Stimulated activated CD4-positive, alpha-beta T cell treated with anti-CD3 and anti-CD28 coated beads, Interleukin-4, amount 100 ng/mL, for 4 hours (primary cell): ENCODE measurements at regions not wholly inside any gene's neighbourhood (a gene's known extent, or its start where the extent isn't known, plus 50 kb on each side); places are given as distances from the start of the nearest gene placed in this dataset.

Experiments used
- DNase-seq, 2 experiments: peaks; one replicate each; pipeline ENCODE4 v3.0.0-alpha.2; 2020

GRCh38 chr2:2843969-2844548, 513.0 kb upstream of the MYT1L start:
- DNase-seq, result no peak

- DNase-seq, result no peak
Measured at GRCh38 chr2:2842466-2842865, 511.4 kb upstream of the MYT1L start.

- no peak for DNase-seq
Measured at GRCh38 chr2:2840681-2841300, 509.7 kb upstream of the MYT1L start.

- no peak for DNase-seq
Measured at GRCh38 chr2:2839782-2840531, 508.9 kb upstream of the MYT1L start.

- no peak for DNase-seq
Measured at GRCh38 chr2:2839393-2839781, 508.3 kb upstream of the MYT1L start.

DNA sequence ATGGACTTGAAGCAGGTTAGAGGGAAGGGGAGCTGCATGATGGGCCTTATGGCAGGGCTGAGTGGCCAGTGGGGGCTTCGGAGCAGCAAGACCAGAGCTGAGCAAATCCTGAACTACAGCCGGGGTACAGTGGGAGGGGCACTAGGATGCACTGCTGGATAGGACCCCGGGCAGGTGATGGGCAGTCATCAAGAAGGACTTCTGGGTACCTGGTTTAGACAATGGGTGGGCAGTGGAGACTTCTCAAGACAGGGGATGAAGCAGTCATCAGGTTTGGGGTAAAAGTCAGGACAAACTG, 507.4 kb upstream of the MYT1L start:
- no peak for DNase-seq

DNA sequence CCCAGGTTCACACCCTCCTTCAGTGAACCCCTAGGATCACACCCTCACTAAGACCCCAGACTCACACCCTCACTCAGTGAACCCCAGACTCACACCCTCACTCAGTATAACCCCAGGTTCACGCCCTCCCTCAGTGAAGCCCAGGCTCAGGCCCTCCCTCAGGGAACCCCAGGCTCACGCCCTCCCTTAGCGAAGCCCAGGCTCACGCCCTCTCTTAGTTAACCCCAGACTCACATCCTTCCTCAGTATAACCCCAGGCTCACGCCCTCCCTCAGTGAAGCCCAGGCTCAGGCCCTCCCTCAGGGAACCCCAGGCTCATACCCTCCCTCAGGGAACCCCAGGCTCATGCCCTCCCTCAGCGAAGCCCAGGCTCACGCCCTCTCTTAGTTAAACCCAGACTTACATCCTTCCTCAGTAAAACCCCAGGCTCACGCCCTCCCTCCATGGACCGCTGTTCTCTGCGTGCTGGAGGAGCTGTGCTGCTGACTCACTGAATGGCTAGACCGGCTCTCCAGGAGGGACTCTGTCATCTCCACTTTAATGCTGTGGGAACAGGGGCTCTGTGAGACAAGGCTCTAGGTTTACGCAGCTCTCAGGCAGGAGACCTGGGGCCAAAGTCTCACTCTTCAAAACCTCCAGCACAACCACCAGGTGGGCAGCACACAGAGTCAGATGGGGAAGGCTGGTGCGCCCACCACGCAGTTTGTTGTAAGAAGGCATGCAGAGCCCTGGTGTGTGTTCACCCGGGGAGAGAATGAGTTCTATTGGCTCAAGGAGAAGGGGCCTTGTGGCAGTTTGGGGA, 506.9 kb upstream of the MYT1L start:
- no peak for DNase-seq

DNA sequence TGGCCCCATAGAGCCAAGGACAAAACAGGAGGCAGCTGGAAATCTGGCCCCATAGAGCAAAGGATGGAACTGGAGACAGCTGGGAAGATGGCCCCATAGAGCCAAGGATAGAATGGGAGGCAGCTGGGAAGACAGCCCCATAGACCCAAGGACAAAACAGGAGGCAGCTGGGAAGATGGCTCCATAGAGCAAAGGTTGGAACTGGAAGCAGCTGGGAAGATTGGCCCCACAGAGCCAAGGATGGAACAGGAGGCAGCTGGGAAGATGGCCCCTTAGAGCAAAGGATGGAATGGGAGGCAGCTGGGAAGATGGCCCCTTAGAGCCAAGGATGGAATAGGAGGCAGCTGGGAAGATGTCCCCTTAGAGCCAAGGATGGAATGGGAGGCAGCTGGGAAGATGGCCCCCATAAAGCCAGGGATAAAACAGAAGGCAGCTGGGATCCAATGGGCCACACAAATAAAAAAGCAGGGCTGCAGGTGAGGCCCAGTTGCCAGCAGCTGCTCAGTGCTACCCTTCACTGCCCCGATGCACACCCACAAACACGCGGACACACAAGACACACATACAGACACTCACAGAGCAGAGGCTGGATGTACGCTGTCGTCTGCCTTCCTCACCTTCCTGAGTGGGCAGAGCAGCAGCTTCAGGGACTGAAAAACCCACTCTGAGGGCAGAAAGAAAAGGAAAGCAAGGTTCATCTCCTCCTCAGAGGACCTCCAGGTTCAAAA, 505.4 kb upstream of the MYT1L start:
- no peak for DNase-seq

- no peak for DNase-seq
Measured at GRCh38 chr2:2834516-2835254, 503.6 kb upstream of the MYT1L start.

DNA sequence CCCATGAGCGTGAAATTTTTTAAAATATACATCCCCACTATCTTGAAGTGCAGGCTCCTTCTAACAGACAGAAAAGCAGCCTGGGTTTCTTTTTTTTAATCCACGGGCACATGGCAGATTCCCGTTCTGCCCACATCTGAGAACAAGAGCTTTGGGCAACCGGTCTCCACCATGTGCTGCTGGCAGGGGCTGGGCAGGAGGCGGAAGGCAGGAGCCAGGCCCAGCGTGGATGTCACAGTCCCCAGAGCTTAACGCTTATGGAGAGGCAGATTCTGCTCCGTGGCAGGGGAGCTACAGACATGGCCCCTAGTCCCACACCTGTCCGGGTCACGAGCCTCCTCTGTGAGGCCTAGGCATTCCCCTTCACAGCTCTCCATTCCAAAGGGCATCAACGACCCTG, 503.0 kb upstream of the MYT1L start:
- DNase-seq, result no peak

DNA sequence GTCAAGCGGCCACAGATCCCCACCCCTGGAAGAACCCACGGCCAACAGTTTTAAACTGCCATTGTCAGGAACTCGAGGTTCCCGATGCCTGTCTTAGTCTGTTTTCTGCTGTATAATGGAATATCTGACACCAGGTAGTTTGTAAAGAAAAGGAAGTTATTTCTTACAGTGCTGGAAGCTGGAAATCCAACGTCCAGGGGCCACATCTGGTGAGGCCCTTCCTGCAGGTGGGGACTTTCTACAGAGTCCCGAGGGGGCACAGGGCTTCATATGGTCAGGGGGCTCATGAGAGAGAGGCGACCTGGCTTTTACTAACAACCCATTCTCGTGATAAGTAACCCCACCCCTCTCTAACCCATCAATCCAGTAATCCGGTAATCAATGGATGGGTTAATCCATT, 501.6 kb upstream of the MYT1L start:
- no peak for DNase-seq

- no peak for DNase-seq
Measured at GRCh38 chr2:2831633-2832032, 500.6 kb upstream of the MYT1L start.

DNA sequence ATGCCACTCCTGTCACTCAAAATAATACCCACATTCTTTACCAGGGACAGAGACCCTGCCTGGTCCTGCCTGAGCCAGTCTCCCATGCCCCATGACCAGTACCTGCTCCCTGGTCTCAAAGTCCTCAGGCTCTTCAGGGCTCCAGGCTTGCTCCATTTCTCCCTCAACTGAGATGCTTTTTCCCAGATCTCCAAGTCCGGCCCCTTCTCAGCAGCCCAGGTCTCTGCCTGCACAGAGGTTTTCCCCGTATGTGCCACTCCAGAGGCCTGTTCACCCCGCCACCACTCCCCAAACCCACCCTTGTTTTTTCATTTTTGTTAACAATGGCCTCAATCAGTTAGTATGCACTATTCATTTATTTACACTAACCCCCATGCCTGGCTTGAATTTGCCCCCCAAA, 499.5 kb upstream of the MYT1L start:
- no peak for DNase-seq

GRCh38 chr2:2828774-2829368, 497.8 kb upstream of the MYT1L start:
- no peak for DNase-seq

- DNase-seq, result no peak
Measured at GRCh38 chr2:2827761-2828221, 496.7 kb upstream of the MYT1L start.

- no peak for DNase-seq
Measured at GRCh38 chr2:2827046-2827636, 496.1 kb upstream of the MYT1L start.

DNA sequence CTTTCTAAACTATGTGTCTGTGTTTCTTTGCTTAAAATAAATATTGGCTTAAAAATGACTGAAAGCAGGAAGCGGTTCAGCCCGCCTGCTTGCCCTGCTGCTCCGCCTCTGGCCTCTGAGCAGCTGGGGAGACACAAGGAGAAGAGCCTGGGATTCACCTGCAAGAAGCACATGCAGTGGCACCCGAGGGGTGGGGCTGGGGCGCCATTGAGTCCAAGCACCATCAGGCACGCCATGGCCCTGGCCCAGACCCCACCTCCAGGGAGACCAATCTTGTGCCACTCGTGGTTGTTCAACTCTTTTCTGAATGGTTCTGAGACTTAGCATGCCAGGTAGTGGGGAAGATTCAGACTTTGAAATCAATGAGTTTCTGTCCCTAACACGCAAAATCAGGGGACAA, 495.5 kb upstream of the MYT1L start:
- DNase-seq, result no peak

DNA sequence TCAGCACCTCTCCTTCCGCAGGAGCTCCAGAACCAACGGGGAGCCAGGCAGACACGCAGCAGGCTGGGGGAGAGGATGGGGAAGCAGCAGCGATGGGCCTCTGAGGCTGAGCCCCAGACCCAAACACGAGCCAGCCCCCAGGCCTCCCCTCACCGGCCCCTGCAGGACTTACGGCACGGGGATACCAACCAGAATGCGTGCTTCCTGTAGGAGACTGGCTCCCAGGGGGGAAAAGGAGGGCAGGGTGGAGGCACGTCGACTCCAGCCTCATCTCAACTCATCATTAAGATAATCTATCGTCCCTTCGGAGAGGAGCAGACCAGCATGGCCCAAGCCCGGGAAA, 495.1 kb upstream of the MYT1L start:
- DNase-seq, result no peak

DNA sequence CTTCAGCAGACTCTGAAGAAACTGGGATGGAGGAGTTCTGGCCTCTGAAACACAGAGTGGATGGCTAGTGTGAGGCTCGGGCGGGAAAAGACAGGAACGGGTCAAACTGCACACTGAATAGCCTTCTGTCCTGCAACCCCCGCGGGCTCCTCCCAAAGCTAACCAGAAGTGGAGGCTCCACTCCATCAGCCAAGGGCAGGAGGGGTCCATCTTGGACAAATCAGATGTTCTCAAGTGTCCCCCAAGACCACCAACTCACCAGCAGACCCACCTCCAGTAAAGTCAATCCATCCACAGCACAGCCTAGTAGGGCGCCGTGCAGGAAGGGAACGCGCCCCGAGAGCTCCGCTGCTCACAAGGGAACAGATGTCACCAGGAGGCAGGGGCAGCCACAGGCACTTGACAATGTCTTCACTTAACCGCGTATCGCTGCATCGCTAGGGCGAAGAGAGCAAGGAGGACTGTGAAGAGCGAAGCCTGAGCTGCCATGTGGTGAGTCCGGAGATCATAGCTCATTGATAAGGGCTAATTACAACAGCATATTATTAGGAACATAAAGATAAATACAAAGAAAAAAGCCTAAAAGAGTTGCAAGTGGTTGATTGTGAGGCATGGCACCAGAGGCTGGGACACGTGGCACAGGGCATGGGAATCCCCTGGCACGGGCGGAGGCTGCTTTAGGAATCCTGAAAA, 494.6 kb upstream of the MYT1L start:
- DNase-seq, result no peak

DNA sequence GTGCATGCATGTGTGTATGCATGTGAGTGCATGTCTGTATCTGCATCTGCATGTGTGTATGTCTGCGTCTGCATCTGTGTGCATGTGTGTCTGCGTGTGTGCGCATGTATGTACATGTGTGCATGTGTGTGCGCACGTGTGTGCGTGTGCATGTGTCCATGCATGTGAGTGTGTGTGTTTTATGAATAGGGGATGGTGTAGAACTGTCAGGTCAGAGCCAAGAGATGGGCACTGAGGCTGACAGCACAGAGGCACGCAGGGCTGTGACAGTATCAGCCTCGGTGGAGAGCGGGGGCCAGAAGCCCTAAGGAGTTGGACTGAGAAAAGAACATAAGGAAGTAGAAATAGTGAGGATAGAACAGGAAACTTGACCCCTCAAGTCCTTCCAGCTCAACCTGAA, 494.0 kb upstream of the MYT1L start:
- DNase-seq, result no peak

GRCh38 chr2:2824588-2824987, 493.5 kb upstream of the MYT1L start:
- DNase-seq, result no peak
